BE2C (cell line): ENCODE measurements at regions not wholly inside any gene's neighbourhood (a gene's known extent, or its start where the extent isn't known, plus 50 kb on each side); places are given as distances from the start of the nearest gene placed in this dataset.

Experiments
- DNase-seq: peaks from one replicate; pipeline ENCODE4 v3.0.0-alpha.2; 2020
- H3K27me3 ChIP-seq: fragments of 250-450 bp; sonication (Bioruptor Pico); 2 replicates; pipeline ENCODE4 v1.5.1; 2020; ENCODE audit warnings: mild to moderate bottlenecking
- H3K36me3 ChIP-seq: fragments of 250-450 bp; sonication (Bioruptor Pico); 2 replicates; pipeline ENCODE4 v1.5.1; 2020; ENCODE audit warnings: mild to moderate bottlenecking
- H3K4me1 ChIP-seq: fragments of 250-450 bp; sonication (Bioruptor Pico); 2 replicates; pipeline ENCODE4 v1.5.1; 2020
- H3K4me3 ChIP-seq: 2 replicates; pipeline ENCODE4 v1.5.1; 2011; ENCODE audit warnings: low read depth, low read length
- H3K9me3 ChIP-seq: fragments of 250-450 bp; sonication (Bioruptor Pico); 2 replicates; pipeline ENCODE4 v1.5.1; 2020
- CTCF ChIP-seq: IDR thresholded peaks from 2 replicates; pipeline ENCODE4 v1.5.1; 2012; ENCODE audit warnings: mild to moderate bottlenecking, low read depth, low read length

GRCh38 chr6:169869301-169869700 lies 117.9 kb downstream of the ERMARD start:
- no peaks in the 10 kb centered on the region for H3K4me1 ChIP-seq
- no peak for TF ChIP-seq CTCF
- H3K27me3 ChIP-seq = no peaks in the 10 kb centered on the region
- DNase-seq = no peak
- H3K36me3 ChIP-seq = no peaks in the 10 kb centered on the region
- no peaks in the 10 kb centered on the region; the same call in 1 of the 2 replicates for H3K9me3 ChIP-seq
- no peak overlapping the region for H3K4me3 ChIP-seq

DNA sequence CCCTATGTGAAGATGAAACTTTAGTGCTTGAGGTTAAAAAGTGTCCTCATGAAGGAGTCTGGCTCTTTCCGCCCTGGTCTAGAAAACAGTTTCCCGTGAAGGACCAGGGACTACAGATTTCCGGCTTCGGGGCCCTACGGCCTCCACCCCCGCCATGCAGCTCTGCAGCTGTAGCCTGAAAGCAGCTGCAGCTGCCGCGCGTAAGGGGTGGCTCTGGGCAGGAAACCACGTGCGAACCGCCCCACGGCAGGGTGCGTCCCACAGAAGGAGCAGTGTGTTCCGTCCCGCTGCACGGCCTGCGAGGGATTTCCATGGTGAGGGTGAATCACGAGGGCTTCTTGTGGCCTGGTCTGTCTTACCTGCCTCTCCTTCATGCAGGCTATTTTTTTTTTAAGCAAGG lies 117.0 kb downstream of the ERMARD start:
- Histone ChIP-seq H3K9me3 (no peaks in the 10 kb centered on the region; the same call in 1 of the 2 replicates), H3K27me3 (no peaks in the 10 kb centered on the region), H3K36me3 (no peaks in the 10 kb centered on the region), H3K4me1 (no peaks in the 10 kb centered on the region), H3K4me3 (no peak overlapping the region)
- DNase-seq = no peak
- TF ChIP-seq CTCF = no peak

DNA sequence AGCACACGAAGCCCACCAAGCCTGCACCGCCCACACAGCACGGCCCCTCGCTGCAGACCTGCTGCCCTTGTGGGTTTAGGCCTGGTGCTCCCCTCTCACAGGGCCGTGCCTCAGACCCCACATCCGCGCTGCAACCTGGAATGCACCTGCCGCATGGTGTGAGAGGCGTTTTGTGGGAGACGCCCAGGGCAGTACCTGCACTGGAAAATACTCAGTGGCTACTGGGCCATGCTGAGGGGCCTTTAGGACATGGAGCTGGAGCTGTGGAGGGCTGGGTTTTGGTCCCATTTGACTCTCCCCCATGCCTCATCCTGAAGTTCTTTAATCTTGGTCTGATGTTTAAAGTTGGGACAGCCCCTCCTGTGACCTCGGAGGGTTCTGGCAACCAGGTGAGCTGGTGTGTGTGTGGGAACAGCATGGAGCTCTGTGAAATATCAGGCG lies 116.3 kb downstream of the ERMARD start:
- H3K36me3 ChIP-seq = no peaks in the 10 kb centered on the region
- TF ChIP-seq CTCF = no peak
- no peak for DNase-seq
- no peaks in the 10 kb centered on the region for H3K4me1 ChIP-seq
- H3K9me3 ChIP-seq = no peaks in the 10 kb centered on the region; the same call in 1 of the 2 replicates
- no peaks in the 10 kb centered on the region for H3K27me3 ChIP-seq
- H3K4me3 ChIP-seq = no peak overlapping the region

GRCh38 chr6:169866668-169867521 lies 115.5 kb downstream of the ERMARD start:
- H3K9me3 ChIP-seq = no peaks in the 10 kb centered on the region; the same call in 1 of the 2 replicates
- H3K36me3 ChIP-seq = no peaks in the 10 kb centered on the region
- no peak for DNase-seq
- H3K4me3 ChIP-seq = no peak overlapping the region
- TF ChIP-seq CTCF = no peak
- no peaks in the 10 kb centered on the region for H3K27me3 ChIP-seq
- no peaks in the 10 kb centered on the region for H3K4me1 ChIP-seq

- DNase-seq = no peak
- no peaks in the 10 kb centered on the region for H3K36me3 ChIP-seq
- no peaks in the 10 kb centered on the region for H3K27me3 ChIP-seq
- H3K4me1 ChIP-seq = no peaks in the 10 kb centered on the region
- H3K4me3 ChIP-seq = no peak overlapping the region
- no peak for TF ChIP-seq CTCF
- no peaks in the 10 kb centered on the region; the same call in 1 of the 2 replicates for H3K9me3 ChIP-seq
These were observed 114.7 kb downstream of the ERMARD start for GRCh38 chr6:169866140-169866534.
